ENCODE measurements at regions not wholly inside any gene's neighbourhood (a gene's known extent, or its start where the extent isn't known, plus 50 kb on each side); places are given as distances from the start of the nearest gene placed in this dataset.
"Not testable (repeated sequence)": the region's sequence is repeated elsewhere in the genome, so short reads cannot be mapped to it uniquely, and the experiment has no call there.

DNA sequence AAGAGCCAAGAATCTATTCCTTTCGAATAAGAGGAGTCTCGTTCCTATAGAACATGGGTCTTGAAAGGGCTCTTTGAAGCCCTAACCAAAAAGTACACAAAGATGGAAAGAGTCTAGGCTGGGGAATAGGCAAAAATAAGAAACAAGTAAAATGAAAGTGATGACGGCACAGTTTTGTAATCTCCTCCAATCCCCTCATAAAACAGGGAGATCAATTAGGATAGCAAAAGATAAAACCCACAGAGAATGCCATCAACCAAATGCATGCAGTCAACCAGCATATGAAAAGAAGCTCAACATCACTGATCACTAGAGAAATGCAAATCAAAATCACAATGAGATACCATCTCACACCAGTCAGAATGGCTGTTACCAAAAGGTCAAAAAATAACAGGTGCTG, 122.4 kb upstream of the LSM14A start:
- Mint-ChIP-seq H3K36me3 (no peaks in the 10 kb centered on the region), H3K4me1 (ENCODE audit: low read depth in 2 of 2) (no peaks in the 10 kb centered on the region), H3K27me3 (peaks cover 10 to 24% of the 10 kb centered on the region in 2 donors), H3K27ac (no peak overlapping the region), H3K9me3 (no peaks in the 10 kb centered on the region), H3K4me3 (no peak overlapping the region)
- ATAC-seq (no peak), DNase-seq (ENCODE audit: low spot score) (no peak)

GRCh38 chr19:34050430-34050829, 121.9 kb upstream of the LSM14A start:
- H3K9me3 Mint-ChIP-seq; H3K4me1 Mint-ChIP-seq (ENCODE audit: low read depth in 2 of 2); H3K36me3 Mint-ChIP-seq; H3K27ac Mint-ChIP-seq; H3K4me3 Mint-ChIP-seq; ATAC-seq; DNase-seq (ENCODE audit: low spot score): not testable (repeated sequence)
- peaks cover 10 to 28% of the 10 kb centered on the region in 2 donors for H3K27me3 Mint-ChIP-seq

DNA sequence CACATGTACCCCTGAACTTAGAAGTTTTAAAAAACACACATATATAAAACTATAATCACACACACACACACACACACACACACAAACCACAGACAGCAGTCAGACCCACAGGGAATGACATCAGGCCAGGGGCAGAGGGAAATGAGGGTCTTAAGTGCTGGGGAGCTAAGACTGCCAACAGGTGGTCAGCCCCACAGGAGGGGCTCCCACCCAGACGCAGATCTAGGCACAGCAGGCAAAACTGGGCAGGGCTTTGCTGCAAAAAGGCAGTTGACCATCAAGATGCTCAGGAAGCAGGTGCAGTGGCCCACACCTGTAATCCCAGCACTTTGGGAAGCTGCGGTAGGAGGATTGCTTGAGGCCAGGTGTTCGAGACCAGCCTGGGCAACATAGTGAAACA, 121.0 kb upstream of the LSM14A start:
- H3K4me3 Mint-ChIP-seq: no peak overlapping the region

GRCh38 chr19:34057155-34057554, 115.1 kb upstream of the LSM14A start:
- Mint-ChIP-seq H3K27me3 (peaks cover 14 to 32% of the 10 kb centered on the region in 2 donors), H3K36me3 (no peaks in the 10 kb centered on the region), H3K9me3 (no peaks in the 10 kb centered on the region), H3K4me1 (ENCODE audit: low read depth in 2 of 2) (no peaks in the 10 kb centered on the region), H3K27ac (no peak overlapping the region), H3K4me3 (no peak overlapping the region)
- ATAC-seq (no peak), DNase-seq (ENCODE audit: low spot score) (no peak)

More for the DNA sequence above, 121.0 kb upstream of the LSM14A start:
- H3K9me3 Mint-ChIP-seq: no peaks in the 10 kb centered on the region
- DNase-seq (ENCODE audit: low spot score): no peak
- no peak overlapping the region for H3K27ac Mint-ChIP-seq
- peaks cover 10 to 29% of the 10 kb centered on the region in 2 donors for H3K27me3 Mint-ChIP-seq
- H3K36me3 Mint-ChIP-seq: no peaks in the 10 kb centered on the region
- no peak for ATAC-seq
- no peaks in the 10 kb centered on the region for H3K4me1 Mint-ChIP-seq (ENCODE audit: low read depth in 2 of 2)

- no peak for ATAC-seq
- peaks cover 0 to 2% of the 10 kb centered on the region in 2 donors for H3K4me1 Mint-ChIP-seq (ENCODE audit: low read depth in 2 of 2)
- no peak overlapping the region for H3K4me3 Mint-ChIP-seq
- H3K27ac Mint-ChIP-seq: no peak overlapping the region
- H3K9me3 Mint-ChIP-seq: no peaks in the 10 kb centered on the region
- peaks cover 18 to 29% of the 10 kb centered on the region in 2 donors for H3K27me3 Mint-ChIP-seq
- DNase-seq (ENCODE audit: low spot score): no peak
- H3K36me3 Mint-ChIP-seq: no peaks in the 10 kb centered on the region
Measured at GRCh38 chr19:34066007-34066643, 106.2 kb upstream of the LSM14A start.

GRCh38 chr19:34067861-34068271, 104.4 kb upstream of the LSM14A start:
- H3K9me3 Mint-ChIP-seq: no peaks in the 10 kb centered on the region
- H3K27me3 Mint-ChIP-seq: peaks cover 25 to 37% of the 10 kb centered on the region in 2 donors
- peaks cover 0 to 2% of the 10 kb centered on the region in 2 donors for H3K4me1 Mint-ChIP-seq (ENCODE audit: low read depth in 2 of 2)
- no peak overlapping the region for H3K27ac Mint-ChIP-seq
- no peak for ATAC-seq
- DNase-seq (ENCODE audit: low spot score): no peak
- no peak overlapping the region for H3K4me3 Mint-ChIP-seq
- no peaks in the 10 kb centered on the region for H3K36me3 Mint-ChIP-seq

DNA sequence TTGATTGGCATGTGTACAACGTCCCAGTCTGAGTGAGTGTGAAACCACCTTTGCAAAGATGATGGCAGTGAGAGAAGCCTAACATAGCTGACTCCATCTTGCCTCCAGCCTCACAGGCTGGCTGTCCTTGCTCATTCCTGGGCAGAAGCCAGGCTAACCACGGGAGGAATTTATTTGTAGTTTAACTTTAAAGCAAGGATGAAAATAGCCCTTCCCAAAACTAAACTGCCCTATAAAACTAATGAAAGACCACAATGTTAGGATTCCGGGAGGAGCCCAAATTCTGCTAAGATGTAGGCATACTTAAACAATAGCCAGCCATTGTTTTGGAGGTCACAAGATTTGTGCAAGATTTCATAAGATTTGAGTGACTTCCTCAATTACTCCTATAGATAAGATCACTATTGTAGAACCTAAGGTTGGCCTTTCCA, 96.6 kb upstream of the LSM14A start:
- H3K4me1 Mint-ChIP-seq (ENCODE audit: low read depth in 2 of 2): no peaks in the 10 kb centered on the region
- no peaks in the 10 kb centered on the region for H3K36me3 Mint-ChIP-seq
- no peak overlapping the region for H3K4me3 Mint-ChIP-seq
- no peak overlapping the region for H3K27ac Mint-ChIP-seq
- H3K9me3 Mint-ChIP-seq: no peaks in the 10 kb centered on the region
- DNase-seq (ENCODE audit: low spot score) (no peak), ATAC-seq (no peak)
- H3K27me3 Mint-ChIP-seq: peaks cover 21 to 35% of the 10 kb centered on the region in 2 donors

DNA sequence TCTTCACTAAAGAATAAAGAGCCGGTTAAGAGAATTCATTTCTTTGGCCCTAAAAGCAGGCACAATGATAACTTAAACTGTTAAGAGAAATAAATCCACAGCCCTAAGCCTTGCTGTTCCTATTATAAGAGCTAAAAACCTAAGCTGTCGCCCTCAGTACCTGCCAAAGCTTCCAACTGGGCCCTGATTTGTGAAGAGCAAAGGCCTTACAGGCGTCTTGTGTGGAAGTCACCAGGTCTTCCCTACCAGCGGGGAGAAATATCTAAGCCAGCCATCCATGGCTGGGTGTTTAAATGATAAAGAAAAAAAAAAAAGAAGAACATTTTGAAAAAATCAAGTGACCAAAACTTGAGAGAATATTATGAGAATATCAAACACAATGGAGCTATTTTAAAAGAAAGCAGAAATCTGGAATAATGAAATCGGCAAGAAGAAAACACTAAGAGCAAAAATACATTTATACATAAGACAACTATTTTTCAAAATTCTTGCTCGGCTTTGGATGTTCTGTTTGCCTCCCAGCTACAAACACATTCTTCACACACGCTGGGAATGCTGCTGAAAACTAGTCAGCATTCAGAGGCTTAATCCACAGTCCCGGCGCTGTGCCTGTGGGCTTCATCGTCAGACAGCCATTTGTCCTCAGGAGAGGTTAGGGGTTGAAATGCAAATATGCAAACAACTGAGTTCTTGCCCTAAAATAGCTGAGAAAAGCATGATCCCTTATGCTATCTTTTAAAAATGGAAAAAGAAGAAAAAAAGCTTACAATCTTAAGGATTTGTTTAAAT, 89.8 kb upstream of the LSM14A start:
- H3K36me3 Mint-ChIP-seq: no peaks in the 10 kb centered on the region

DNA sequence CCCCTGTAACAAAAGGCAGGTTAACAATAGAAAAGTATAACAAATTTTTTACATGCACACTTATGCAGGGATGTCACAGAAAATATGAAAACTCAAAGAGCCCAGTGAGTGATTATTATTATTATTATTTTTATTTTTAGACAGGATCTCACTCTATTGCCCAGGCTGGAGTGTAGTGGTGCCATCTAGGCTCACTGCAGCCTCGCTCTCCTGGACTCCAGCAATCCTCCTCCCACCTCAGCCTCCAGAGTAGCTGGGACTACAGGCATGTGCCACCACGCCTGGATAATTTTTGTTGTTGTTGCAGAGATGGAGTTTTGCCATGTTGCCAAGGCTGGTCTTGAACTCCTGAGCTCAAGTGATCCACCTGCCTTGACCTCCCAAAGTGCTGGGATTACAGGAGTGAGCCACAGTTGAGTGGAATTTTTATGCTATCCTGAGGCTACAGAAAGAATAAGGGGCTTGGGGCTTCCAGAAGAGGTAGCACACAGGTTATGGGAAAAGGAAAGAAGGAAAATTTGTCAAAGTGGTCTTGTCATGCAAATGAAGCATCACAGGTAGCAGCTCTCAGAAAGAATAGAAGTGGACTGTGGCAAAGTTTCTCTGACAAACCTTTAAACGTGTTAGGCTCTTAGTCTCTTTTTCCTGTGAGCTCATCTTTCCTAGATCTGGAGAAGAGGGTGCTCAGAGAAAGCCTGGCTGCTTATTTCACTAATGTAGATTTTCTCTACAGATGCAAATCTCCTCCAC, 87.7 kb upstream of the LSM14A start:
- peaks cover 24 to 39% of the 10 kb centered on the region in 2 donors for H3K27me3 Mint-ChIP-seq
- H3K4me3 Mint-ChIP-seq: no peak overlapping the region
- no peak for ATAC-seq
- H3K27ac Mint-ChIP-seq: no peak overlapping the region
- no peak for DNase-seq (ENCODE audit: low spot score)
- no peaks in the 10 kb centered on the region for H3K4me1 Mint-ChIP-seq (ENCODE audit: low read depth in 2 of 2)
- no peaks in the 10 kb centered on the region for H3K9me3 Mint-ChIP-seq
- no peaks in the 10 kb centered on the region for H3K36me3 Mint-ChIP-seq

More for the DNA sequence above, 89.8 kb upstream of the LSM14A start:
- ATAC-seq: no peak
- no peak for DNase-seq (ENCODE audit: low spot score)
- no peaks in the 10 kb centered on the region for H3K9me3 Mint-ChIP-seq
- H3K27me3 Mint-ChIP-seq: peaks cover 19 to 32% of the 10 kb centered on the region in 2 donors
- no peak overlapping the region for H3K27ac Mint-ChIP-seq
- no peak overlapping the region for H3K4me3 Mint-ChIP-seq
- H3K4me1 Mint-ChIP-seq (ENCODE audit: low read depth in 2 of 2): no peaks in the 10 kb centered on the region

DNA sequence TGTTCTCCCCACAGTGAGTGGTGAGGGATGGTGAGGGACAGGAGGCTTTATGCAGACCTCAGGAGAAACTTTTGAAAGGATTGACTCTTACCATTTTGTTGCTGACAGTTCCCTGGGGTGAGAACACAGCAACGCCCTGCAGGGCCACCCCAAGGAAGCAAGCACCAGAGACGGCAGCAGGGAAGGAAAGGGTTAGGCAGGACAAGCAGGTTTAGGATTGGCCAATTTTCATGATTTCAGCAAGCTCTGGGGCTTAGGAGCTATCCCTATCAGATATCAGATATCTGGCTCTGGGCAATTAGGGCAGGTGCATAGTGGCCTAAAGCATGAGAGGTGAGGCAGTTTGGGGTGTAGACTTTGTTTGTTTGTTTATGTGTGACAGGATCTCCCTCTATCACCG, 87.0 kb upstream of the LSM14A start:
- no peaks in the 10 kb centered on the region for H3K4me1 Mint-ChIP-seq (ENCODE audit: low read depth in 2 of 2)
- no peak overlapping the region for H3K27ac Mint-ChIP-seq
- H3K4me3 Mint-ChIP-seq: no peak overlapping the region
- H3K36me3 Mint-ChIP-seq: no peaks in the 10 kb centered on the region
- no peaks in the 10 kb centered on the region for H3K9me3 Mint-ChIP-seq
- no peak for DNase-seq (ENCODE audit: low spot score)
- H3K27me3 Mint-ChIP-seq: peaks cover 28 to 45% of the 10 kb centered on the region in 2 donors
- ATAC-seq: no peak

DNA sequence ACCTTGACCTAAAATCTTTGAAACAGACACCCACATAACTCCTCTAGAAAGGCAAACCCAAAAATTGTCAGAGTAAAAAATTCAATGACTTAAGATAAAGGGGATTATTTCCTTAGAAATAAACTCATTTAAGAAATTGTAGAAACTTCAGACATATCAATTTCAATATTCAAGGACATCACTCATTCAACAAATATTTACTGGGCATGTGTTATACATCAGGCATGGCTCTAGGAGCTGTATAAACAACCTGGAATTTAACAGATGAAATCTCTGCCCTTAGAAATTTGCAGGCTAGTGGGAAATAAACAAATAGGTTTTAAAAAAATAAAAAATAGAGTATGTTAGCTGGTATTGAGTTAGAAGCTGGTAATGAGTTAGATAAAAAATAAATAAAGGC, 84.0 kb upstream of the LSM14A start:
- DNase-seq (ENCODE audit: low spot score) (no peak), ATAC-seq (no peak)
- no peak overlapping the region for H3K4me3 Mint-ChIP-seq
- H3K27ac Mint-ChIP-seq: no peak overlapping the region
- H3K9me3 Mint-ChIP-seq: no peaks in the 10 kb centered on the region
- H3K4me1 Mint-ChIP-seq (ENCODE audit: low read depth in 2 of 2): no peaks in the 10 kb centered on the region
- no peaks in the 10 kb centered on the region for H3K36me3 Mint-ChIP-seq
- H3K27me3 Mint-ChIP-seq: peaks cover 29 to 47% of the 10 kb centered on the region in 2 donors

GRCh38 chr19:34089566-34089965, 82.7 kb upstream of the LSM14A start:
- H3K9me3 Mint-ChIP-seq: no peaks in the 10 kb centered on the region
- no peak for DNase-seq (ENCODE audit: low spot score)
- H3K27me3 Mint-ChIP-seq: peaks cover 28 to 42% of the 10 kb centered on the region in 2 donors
- no peak overlapping the region for H3K4me3 Mint-ChIP-seq
- H3K27ac Mint-ChIP-seq: no peak overlapping the region
- ATAC-seq: no peak
- H3K4me1 Mint-ChIP-seq (ENCODE audit: low read depth in 2 of 2): no peaks in the 10 kb centered on the region
- no peaks in the 10 kb centered on the region for H3K36me3 Mint-ChIP-seq

DNA sequence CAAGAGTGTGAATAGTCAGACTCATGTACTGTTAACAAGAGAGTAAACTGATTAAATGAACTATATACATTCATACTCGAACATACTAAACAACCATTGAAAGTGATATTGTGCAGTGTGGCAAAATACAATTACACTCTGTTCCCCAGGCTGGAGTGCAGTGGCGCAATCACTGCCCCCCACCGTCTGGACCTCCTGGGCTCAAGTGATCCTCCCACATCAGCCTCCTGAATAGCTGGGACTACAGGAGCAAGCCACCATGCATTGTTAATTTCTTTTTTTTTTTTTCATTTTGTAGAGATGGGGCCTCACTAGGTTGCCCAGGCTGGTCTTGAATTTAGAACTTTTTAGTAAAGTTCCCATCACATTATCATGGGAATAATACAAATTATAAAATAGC, 77.3 kb upstream of the LSM14A start:
- no peak overlapping the region for H3K27ac Mint-ChIP-seq
- H3K36me3 Mint-ChIP-seq: no peaks in the 10 kb centered on the region
- peaks cover 17 to 30% of the 10 kb centered on the region in 2 donors for H3K27me3 Mint-ChIP-seq
- no peaks in the 10 kb centered on the region for H3K9me3 Mint-ChIP-seq
- H3K4me3 Mint-ChIP-seq: no peak overlapping the region
- no peaks in the 10 kb centered on the region for H3K4me1 Mint-ChIP-seq (ENCODE audit: low read depth in 2 of 2)
- ATAC-seq: no peak
- DNase-seq (ENCODE audit: low spot score): no peak

DNA sequence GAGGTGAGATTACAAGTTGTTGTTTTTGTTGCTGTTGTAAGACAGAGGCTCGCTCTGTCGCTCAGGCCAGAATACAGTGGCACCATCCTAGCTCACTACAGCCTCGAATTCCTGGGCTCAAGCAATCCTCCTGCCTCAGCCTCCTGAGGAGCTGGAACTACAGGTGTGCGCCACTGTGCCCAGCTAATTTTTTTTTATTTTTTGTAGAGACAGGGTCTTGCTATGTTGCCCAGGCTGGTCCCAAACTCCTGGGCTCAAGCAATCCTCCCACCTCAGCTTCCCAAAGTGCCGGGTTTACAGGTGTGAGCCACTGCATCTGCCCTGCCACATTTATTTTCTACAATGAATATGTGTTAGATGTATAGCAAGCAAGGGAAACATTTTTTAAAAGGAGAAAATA, 76.9 kb upstream of the LSM14A start:
- not testable (repeated sequence) for H3K36me3 Mint-ChIP-seq

More for the DNA sequence above, 76.9 kb upstream of the LSM14A start:
- H3K27ac Mint-ChIP-seq; DNase-seq (ENCODE audit: low spot score); H3K4me3 Mint-ChIP-seq; H3K9me3 Mint-ChIP-seq; H3K4me1 Mint-ChIP-seq (ENCODE audit: low read depth in 2 of 2); ATAC-seq: not testable (repeated sequence)
- H3K27me3 Mint-ChIP-seq: peaks cover 19 to 30% of the 10 kb centered on the region in 2 donors

Measured in natural killer cell treated with Interleukin-12 subunit alpha and Interleukin-12 subunit beta and Interleukin-15 and Interleukin-18, amount 100 ng/mL, for 72 hours (primary cell).